Non-pigmented ciliary epithelial cell (primary cell): ENCODE measurements at regions not wholly inside any gene's neighbourhood (a gene's known extent, or its start where the extent isn't known, plus 50 kb on each side); places are given as distances from the start of the nearest gene placed in this dataset.

ENCODE experiments used
- DNase-seq: peaks from one replicate; pipeline ENCODE4 v3.0.0-alpha.2; 2010; ENCODE audit warnings: low read depth

- DNase-seq, result no peak
Observed at GRCh38 chr1:58310469-58310868, 236.1 kb downstream of the OMA1 start.

GRCh38 chr1:58308206-58308605, 238.3 kb downstream of the OMA1 start:
- no peak for DNase-seq

- no peak for DNase-seq
Observed at GRCh38 chr1:58307431-58307830, 239.1 kb downstream of the OMA1 start.

GRCh38 chr1:58305622-58306021, 240.9 kb downstream of the OMA1 start:
- DNase-seq, result no peak

- DNase-seq, result no peak
Observed at GRCh38 chr1:58304346-58304975, 242.1 kb downstream of the OMA1 start.

- DNase-seq, result no peak
Observed at GRCh38 chr1:58303841-58304240, 242.7 kb downstream of the OMA1 start.

- no peak for DNase-seq
Observed at GRCh38 chr1:58293388-58293787, 253.1 kb downstream of the OMA1 start.

GRCh38 chr1:58290685-58291372, 255.7 kb downstream of the OMA1 start:
- DNase-seq, result peak; percentile 13

GRCh38 chr1:58288624-58289142, 257.8 kb downstream of the OMA1 start:
- DNase-seq, result no peak

GRCh38 chr1:58287894-58288623, 258.5 kb downstream of the OMA1 start:
- no peak for DNase-seq

GRCh38 chr1:58284225-58284510, 262.4 kb downstream of the OMA1 start:
- no peak for DNase-seq

- DNase-seq, result no peak
Observed at GRCh38 chr1:58283388-58284224, 262.9 kb downstream of the OMA1 start.

- no peak for DNase-seq
Observed at GRCh38 chr1:58282623-58283387, 263.7 kb downstream of the OMA1 start.

GRCh38 chr1:58266242-58266641, 280.3 kb downstream of the OMA1 start:
- no peak for DNase-seq

GRCh38 chr1:58264462-58264861, 282.1 kb downstream of the OMA1 start:
- DNase-seq, result no peak

GRCh38 chr1:58262702-58263101, 283.8 kb downstream of the OMA1 start:
- DNase-seq, result no peak

GRCh38 chr1:58258082-58258481, 288.4 kb downstream of the OMA1 start:
- no peak for DNase-seq

GRCh38 chr1:58257003-58257402, 289.5 kb downstream of the OMA1 start:
- no peak for DNase-seq

- DNase-seq, result no peak
Observed at GRCh38 chr1:58256546-58256945, 290.0 kb downstream of the OMA1 start.

- DNase-seq, result no peak
Observed at GRCh38 chr1:58256041-58256440, 290.5 kb downstream of the OMA1 start.

- no peak for DNase-seq
Observed at GRCh38 chr1:58255192-58255591, 291.3 kb downstream of the OMA1 start.
